T-helper 2 cell treated with Interferon-gamma antibody and Interleukin-4, amounts not matched to agents 5 μg/mL and 100 μg/mL, for 36 hours (primary cell): ENCODE measurements at regions not wholly inside any gene's neighbourhood (a gene's known extent, or its start where the extent isn't known, plus 50 kb on each side); places are given as distances from the start of the nearest gene placed in this dataset.

ENCODE experiments used
- DNase-seq: peaks from one replicate; pipeline ENCODE4 v3.0.0; 2021; ENCODE audit warnings: low spot score
- H3K27ac Mint-ChIP-seq: one replicate; pipeline ENCODE4 v1.8.0; 2021; ENCODE audit warnings: mild to moderate bottlenecking, mixed read lengths
- H3K27me3 Mint-ChIP-seq: one replicate; pipeline ENCODE4 v1.8.0; 2021; ENCODE audit warnings: low read depth, mixed read lengths
- H3K36me3 Mint-ChIP-seq: one replicate; pipeline ENCODE4 v1.8.0; 2021; ENCODE audit warnings: low read depth, mixed read lengths
- H3K4me1 Mint-ChIP-seq: one replicate; pipeline ENCODE4 v1.8.0; 2021; ENCODE audit warnings: low read depth, mixed read lengths
- H3K4me3 Mint-ChIP-seq: one replicate; pipeline ENCODE4 v1.8.0; 2022; ENCODE audit warnings: mild to moderate bottlenecking, moderate library complexity, mixed read lengths
- H3K9me3 Mint-ChIP-seq: one replicate; pipeline ENCODE4 v1.8.0; 2021; ENCODE audit warnings: mixed read lengths

DNA sequence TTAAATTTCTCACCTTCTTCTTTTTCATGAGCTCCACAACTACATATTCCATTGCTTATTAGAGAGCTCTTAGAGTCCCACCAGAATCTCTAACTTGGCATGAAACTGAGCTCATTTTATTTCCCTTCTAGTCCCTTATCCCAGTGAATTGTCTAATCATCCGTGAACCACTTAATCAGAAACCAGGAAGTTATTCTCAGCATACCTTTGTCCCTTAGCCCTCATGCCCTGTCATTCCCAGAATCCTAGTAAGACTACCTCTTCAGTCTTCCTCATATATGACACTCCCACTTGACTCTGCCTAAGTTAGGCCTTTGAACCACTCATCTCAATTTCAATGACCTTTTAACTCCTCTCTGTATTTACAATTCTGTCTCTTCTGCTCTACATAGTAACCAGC, 93.0 kb upstream of the PAPPA start:
- H3K9me3 Mint-ChIP-seq, result no peaks in the 10 kb centered on the region
- H3K27me3 Mint-ChIP-seq, result no peaks in the 10 kb centered on the region
- no peak overlapping the region for H3K4me3 Mint-ChIP-seq
- H3K36me3 Mint-ChIP-seq, result no peaks in the 10 kb centered on the region
- H3K4me1 Mint-ChIP-seq, result no peaks in the 10 kb centered on the region
- no peak for DNase-seq
- no peak overlapping the region for H3K27ac Mint-ChIP-seq

DNA sequence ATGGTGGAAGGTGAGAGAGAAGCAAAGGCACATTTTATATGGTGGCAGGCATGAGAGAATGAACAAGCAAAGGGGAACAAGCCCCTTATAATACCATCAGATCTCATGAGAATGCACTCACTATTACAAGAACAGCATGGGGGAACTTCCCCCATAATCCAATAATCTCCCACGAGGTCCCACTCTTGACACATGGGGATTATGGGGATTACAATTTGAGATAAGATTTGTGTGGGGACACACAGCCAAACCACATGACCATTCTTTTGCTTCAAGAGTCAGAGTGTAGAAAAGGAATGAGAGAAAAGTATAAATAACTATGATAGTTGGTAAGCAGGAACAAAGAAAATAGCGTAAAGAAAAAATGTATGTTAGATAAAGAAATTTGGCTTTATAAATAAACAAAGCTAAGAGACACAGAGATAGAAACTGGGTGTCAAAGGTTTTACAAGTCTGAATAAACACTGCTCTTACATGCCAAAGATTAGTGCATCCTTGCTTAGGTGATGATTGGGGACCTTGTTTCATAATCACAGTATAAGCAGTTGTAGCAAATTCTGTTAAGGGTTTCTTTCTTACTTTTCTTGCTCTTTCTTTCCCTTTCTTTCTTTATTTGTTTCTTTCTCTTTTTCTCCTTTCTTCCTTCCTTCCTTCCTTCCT, 91.9 kb upstream of the PAPPA start:
- Mint-ChIP-seq H3K4me3 (no peak overlapping the region), H3K4me1 (no peaks in the 10 kb centered on the region), H3K36me3 (no peaks in the 10 kb centered on the region), H3K27me3 (no peaks in the 10 kb centered on the region), H3K9me3 (no peaks in the 10 kb centered on the region), H3K27ac (no peak overlapping the region)
- DNase-seq, result no peak

DNA sequence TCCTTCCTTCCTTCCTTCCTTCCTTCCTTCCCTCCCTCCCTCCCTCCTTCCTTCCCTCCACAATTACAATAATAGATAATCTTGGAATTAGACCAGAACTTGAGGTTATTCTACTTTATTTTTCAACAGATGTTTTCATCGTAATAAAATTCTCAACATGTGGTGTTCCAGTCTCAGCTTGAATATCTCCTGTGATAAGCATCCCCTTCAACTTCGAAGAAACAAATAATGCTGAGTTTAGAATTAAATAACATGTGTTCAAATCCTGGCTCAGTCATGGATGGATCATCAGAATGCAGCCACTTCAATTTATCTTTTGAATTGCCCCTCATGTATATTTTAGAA, 91.4 kb upstream of the PAPPA start:
- Mint-ChIP-seq H3K4me1 (no peaks in the 10 kb centered on the region), H3K36me3 (no peaks in the 10 kb centered on the region), H3K4me3 (no peak overlapping the region), H3K9me3 (no peaks in the 10 kb centered on the region), H3K27me3 (no peaks in the 10 kb centered on the region), H3K27ac (no peak overlapping the region)
- DNase-seq, result no peak

DNA sequence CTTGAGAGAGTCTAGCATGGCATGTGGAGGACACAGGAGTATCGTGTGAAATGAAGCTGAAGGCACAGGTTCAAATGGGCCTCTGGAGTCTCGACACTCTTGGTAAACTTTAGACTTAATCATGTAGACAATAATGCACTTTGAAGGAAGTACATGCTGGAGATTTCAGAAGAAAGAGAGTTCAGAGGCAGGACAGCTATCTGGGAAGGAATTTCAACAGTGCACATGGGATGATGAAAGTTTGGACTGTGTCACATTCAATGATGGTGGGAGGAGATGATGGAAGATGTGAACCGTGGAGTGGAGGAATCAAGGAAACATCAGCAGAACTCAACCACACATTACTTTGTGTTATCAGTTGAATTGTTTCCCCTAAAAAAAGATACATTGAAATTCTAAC, 88.6 kb upstream of the PAPPA start:
- H3K36me3 Mint-ChIP-seq, result no peaks in the 10 kb centered on the region
- H3K4me1 Mint-ChIP-seq, result no peaks in the 10 kb centered on the region
- no peak overlapping the region for H3K27ac Mint-ChIP-seq
- H3K9me3 Mint-ChIP-seq, result no peaks in the 10 kb centered on the region
- H3K27me3 Mint-ChIP-seq, result no peaks in the 10 kb centered on the region
- DNase-seq, result no peak
- H3K4me3 Mint-ChIP-seq, result no peak overlapping the region

DNA sequence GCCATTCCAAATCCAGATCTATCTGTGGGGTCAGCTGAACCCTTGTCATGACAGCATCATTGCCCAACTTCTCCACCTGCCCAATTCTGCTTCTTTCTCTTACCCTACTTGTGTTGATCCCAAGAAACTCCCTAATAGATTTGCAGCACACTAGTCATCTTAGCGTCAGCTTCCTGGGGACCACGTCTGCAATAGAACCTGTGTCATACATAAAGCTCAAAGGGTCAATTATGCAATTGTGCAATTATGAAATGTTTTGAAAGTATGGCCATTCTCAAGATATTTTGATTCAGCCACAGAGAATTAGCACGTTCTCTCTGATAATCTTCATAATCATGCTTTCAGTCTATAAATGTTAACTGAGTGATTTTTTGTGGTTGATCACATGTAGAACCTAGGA, 87.4 kb upstream of the PAPPA start:
- Mint-ChIP-seq H3K9me3 (no peaks in the 10 kb centered on the region), H3K4me3 (no peak overlapping the region), H3K27ac (no peak overlapping the region), H3K27me3 (no peaks in the 10 kb centered on the region), H3K4me1 (no peaks in the 10 kb centered on the region), H3K36me3 (no peaks in the 10 kb centered on the region)
- DNase-seq, result no peak

DNA sequence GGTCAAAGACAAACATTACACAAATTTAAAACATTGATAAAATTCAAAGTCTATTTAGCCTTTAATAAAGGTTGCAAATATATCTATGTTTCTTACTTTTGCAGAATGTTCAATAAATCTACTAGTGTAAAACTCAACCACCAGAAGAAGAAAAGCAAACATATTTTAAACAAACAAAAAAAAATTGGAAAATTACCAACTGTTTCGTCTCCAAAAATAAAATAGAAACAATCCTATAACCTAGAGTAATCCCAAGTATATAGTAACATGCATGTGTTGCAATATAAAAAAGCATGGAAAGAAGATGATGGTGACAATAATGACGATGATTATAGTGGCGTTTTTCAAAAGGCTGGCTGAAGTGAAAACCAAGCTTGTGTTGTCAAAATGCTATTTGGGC, 86.0 kb upstream of the PAPPA start:
- Mint-ChIP-seq H3K4me1 (no peaks in the 10 kb centered on the region), H3K27me3 (no peaks in the 10 kb centered on the region), H3K27ac (no peak overlapping the region), H3K36me3 (no peaks in the 10 kb centered on the region), H3K4me3 (no peak overlapping the region), H3K9me3 (no peaks in the 10 kb centered on the region)
- no peak for DNase-seq

DNA sequence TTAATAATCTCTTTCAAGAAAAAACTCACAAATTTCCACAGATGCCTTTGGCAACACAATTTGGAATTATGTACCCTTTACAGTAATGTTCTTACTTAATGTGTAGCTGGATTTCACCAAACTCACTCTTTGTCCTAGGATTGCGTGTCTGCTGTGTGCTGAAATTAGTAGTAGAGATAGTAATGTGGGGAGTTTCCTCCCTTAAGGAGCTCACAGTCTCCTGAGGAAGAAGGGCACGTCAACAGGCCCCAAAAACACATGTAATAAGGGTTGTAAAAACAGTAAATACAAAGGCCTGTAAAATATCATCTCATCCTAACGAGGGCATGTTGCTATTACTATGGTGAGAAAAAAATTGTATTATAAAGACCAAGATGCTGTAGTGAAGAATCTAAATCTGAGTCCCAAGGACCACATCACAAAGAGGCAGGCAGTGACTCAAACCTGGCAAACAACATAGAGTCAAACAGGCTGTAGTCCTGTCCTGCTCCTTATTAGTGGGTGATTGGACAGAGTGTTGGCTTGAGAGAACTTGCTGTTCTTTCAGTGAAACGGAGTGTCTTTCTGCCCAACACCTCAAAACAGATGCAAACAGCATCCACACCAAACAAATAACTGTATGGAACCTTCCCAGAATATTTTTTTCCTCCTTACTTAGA, 83.2 kb upstream of the PAPPA start:
- H3K36me3 Mint-ChIP-seq, result no peaks in the 10 kb centered on the region
- no peak overlapping the region for H3K27ac Mint-ChIP-seq
- H3K4me1 Mint-ChIP-seq, result no peaks in the 10 kb centered on the region
- DNase-seq, result no peak
- H3K4me3 Mint-ChIP-seq, result no peak overlapping the region
- H3K27me3 Mint-ChIP-seq, result no peaks in the 10 kb centered on the region
- H3K9me3 Mint-ChIP-seq, result no peaks in the 10 kb centered on the region

DNA sequence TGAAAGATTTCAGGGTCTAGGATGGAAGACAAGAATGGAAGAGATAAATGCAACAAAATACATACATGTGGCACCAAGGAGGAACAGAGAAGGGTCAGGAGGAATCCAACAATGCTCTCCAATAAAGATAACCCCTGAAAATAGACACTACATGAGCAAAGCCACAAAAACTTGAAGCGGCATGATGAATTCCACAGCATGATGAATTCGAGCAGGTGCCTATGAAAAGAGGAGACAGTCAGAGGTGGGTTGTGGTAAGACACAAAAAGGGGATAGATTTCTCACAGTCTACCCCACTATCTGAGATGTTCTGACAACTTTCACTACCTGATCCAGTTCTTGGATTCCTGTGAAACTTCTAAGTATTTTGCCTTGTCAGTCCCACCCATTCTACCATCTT, 81.5 kb upstream of the PAPPA start:
- Mint-ChIP-seq H3K27ac (no peak overlapping the region), H3K4me1 (no peaks in the 10 kb centered on the region)

DNA sequence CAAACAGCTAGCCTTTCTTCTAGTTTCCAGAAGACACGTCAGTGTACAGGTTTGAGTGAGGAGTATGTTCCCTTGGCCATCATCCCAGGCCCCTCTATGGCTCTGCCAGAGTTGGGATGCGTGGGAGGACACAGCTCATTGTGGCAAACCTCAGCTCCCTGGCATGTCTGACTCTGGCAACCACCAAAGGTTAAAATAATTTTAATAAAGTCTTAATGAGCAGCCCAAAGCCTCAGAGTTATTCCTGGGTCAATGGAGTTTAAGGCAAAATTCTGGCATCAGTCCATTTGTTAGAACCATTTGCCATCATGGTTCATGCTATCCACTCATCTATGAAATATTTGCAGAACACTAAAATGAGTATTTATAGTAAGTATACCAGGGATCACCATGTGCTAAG, 79.8 kb upstream of the PAPPA start:
- Mint-ChIP-seq H3K9me3 (no peaks in the 10 kb centered on the region), H3K36me3 (no peaks in the 10 kb centered on the region), H3K27ac (no peak overlapping the region), H3K4me3 (no peak overlapping the region), H3K27me3 (no peaks in the 10 kb centered on the region), H3K4me1 (no peaks in the 10 kb centered on the region)
- no peak for DNase-seq

More for the DNA sequence above, 81.5 kb upstream of the PAPPA start:
- Mint-ChIP-seq H3K36me3 (no peaks in the 10 kb centered on the region), H3K4me3 (no peak overlapping the region), H3K9me3 (no peaks in the 10 kb centered on the region), H3K27me3 (no peaks in the 10 kb centered on the region)
- DNase-seq, result no peak

DNA sequence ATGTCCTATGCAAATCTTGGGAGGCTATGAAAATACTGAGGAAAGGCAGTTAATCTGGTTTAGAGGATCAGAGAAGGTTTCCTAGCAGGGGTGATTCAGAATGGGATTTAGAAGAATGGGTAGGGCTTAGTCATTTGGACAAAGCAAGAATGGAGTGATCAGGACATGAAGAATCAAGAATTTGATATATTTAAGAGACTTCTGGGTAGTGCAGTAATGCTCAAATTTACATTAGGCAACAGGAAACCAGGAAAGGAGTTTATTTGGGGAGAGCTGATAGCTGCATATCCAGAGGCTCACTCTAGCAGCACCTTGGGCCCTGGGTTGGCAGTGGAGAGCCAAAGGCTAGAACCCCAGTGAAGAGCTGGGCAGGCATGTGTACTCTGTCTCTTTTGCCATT, 78.9 kb upstream of the PAPPA start:
- Mint-ChIP-seq H3K4me3 (no peak overlapping the region), H3K27ac (no peak overlapping the region), H3K9me3 (no peaks in the 10 kb centered on the region), H3K36me3 (no peaks in the 10 kb centered on the region), H3K27me3 (no peaks in the 10 kb centered on the region), H3K4me1 (no peaks in the 10 kb centered on the region)
- no peak for DNase-seq

DNA sequence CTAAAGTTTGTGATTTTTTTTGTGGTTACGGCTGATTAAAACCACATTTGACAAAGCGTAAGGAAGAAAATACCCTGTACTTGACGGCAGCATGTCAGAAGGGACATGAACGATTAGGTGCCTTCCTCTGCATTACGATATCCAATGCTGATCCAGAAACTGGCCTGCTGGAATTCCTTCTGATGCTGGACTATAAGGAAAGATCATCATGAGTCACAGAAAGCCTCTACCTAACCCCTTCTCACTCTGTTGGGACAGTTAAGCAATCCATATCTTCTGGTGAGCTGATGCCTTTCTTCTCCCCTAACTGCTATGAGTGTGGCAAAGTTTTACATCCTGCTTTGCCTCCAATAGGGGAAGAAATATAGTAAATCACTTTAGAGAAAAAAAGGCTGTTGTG, 78.4 kb upstream of the PAPPA start:
- H3K36me3 Mint-ChIP-seq, result no peaks in the 10 kb centered on the region
- no peak overlapping the region for H3K4me3 Mint-ChIP-seq

DNA sequence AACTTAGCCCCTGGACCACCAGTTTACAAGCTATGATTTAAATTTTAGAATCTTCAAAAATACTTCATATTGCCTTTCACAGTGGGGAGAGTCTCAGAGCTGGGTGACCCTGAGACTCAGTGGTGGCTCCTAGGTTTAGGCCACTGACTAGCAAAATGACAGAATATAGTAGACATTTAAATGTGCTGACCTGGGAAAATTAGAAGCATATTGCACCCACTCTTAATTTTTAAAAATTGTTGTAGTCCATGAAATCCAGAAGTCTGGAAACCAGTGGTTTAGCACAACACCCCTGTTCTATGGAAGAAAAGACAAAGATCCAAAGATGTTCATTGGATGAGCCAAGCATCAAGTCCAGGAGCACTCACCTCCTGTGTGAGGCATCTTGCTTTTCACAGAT, 75.0 kb upstream of the PAPPA start:
- no peak overlapping the region for H3K27ac Mint-ChIP-seq
- no peaks in the 10 kb centered on the region for H3K36me3 Mint-ChIP-seq
- H3K4me1 Mint-ChIP-seq, result no peaks in the 10 kb centered on the region
- no peaks in the 10 kb centered on the region for H3K9me3 Mint-ChIP-seq
- DNase-seq, result no peak
- no peak overlapping the region for H3K4me3 Mint-ChIP-seq
- H3K27me3 Mint-ChIP-seq, result no peaks in the 10 kb centered on the region

More for the DNA sequence above, 78.4 kb upstream of the PAPPA start:
- Mint-ChIP-seq H3K27me3 (no peaks in the 10 kb centered on the region), H3K27ac (no peak overlapping the region), H3K4me1 (no peaks in the 10 kb centered on the region), H3K9me3 (no peaks in the 10 kb centered on the region)
- no peak for DNase-seq

DNA sequence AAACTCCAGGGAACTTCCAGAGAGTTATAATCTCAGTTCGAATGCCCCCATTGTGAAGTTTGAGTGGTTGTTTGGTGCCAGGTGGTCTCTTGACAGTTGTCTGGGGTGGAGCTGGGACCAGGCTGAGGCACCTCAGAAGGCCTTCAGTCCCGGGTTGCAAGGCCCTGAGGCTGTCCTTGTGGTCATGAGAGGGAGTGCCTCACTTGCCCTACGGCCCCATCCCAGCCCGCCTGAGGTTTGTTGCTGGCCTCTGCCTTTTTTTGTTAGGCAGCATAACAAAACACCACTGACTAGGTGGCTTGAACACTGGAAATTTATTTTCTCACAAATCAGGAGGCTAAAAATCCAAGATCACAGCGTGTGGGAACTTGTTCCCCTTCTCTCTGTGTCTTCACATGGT, 73.0 kb upstream of the PAPPA start:
- H3K4me1 Mint-ChIP-seq, result no peaks in the 10 kb centered on the region
- H3K36me3 Mint-ChIP-seq, result no peaks in the 10 kb centered on the region
- no peaks in the 10 kb centered on the region for H3K9me3 Mint-ChIP-seq
- no peak overlapping the region for H3K27ac Mint-ChIP-seq
- DNase-seq, result no peak
- H3K27me3 Mint-ChIP-seq, result no peaks in the 10 kb centered on the region
- no peak overlapping the region for H3K4me3 Mint-ChIP-seq

DNA sequence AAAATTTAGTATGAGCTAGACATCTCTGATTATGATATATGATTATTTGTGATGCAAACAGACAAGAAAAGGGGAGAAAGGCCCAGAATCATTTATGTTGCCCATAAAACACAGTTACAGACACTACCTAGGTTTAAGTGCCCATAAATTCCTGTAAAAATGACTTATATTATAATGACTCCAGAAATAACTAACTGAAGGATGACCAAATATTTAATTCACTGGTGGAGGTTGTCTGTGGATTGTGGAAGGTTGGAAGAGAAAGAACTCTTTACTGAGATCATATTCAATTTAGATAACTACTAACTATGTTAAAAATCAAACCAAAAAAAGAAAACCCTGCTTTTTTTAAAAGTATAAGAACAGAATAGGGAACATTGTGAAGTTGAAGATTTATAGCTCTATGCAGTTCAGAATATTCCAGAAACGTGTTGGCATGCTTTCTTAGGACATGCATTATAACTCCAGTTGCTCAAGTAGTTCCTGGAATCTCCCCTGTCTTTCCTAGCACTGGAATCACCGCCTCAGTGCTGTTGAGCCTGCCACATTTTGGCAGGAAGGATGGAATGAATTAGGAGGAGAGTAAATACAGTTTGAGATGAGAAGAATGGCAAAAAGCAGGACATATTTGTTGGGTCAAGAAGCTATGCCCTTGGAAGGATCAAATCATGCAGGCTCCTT, 72.0 kb upstream of the PAPPA start:
- H3K27ac Mint-ChIP-seq, result no peak overlapping the region
- H3K4me1 Mint-ChIP-seq, result no peaks in the 10 kb centered on the region
- DNase-seq, result no peak
- no peaks in the 10 kb centered on the region for H3K36me3 Mint-ChIP-seq
- no peaks in the 10 kb centered on the region for H3K27me3 Mint-ChIP-seq
- H3K4me3 Mint-ChIP-seq, result no peak overlapping the region
- no peaks in the 10 kb centered on the region for H3K9me3 Mint-ChIP-seq

DNA sequence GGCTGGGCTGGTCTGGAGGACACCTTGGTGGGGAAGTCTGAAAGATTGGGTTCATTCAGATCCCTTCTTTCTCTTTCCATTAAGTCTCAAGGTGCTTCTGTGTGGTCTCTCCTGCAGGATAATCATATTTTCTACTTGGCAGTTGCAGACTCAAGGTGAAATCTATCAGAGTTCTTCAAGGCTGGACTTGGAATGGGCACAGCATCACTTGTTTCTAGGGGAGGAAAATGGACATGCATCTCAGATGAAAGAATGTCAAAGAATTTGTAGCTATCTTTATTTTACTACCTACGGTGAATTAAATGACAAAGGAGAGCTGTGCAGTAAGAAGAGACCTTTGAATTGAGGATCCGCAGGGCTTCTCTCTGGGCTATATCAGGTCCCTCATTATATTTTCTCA, 69.8 kb upstream of the PAPPA start:
- DNase-seq, result no peak
- H3K27ac Mint-ChIP-seq, result no peak overlapping the region
- H3K4me3 Mint-ChIP-seq, result no peak overlapping the region
- no peaks in the 10 kb centered on the region for H3K9me3 Mint-ChIP-seq
- H3K36me3 Mint-ChIP-seq, result no peaks in the 10 kb centered on the region
- no peaks in the 10 kb centered on the region for H3K27me3 Mint-ChIP-seq
- H3K4me1 Mint-ChIP-seq, result no peaks in the 10 kb centered on the region
